HG03280 (cell line): ENCODE measurements at regions not wholly inside any gene's neighbourhood (a gene's known extent, or its start where the extent isn't known, plus 50 kb on each side); places are given as distances from the start of the nearest gene placed in this dataset.
"Not testable (repeated sequence)": the region's sequence is repeated elsewhere in the genome, so short reads cannot be mapped to it uniquely, and the experiment has no call there.

Experiments used
- ATAC-seq: cut with Tn5 transposase; IDR thresholded peaks from one replicate; pipeline ENCODE4 v1.9.1; 2021; ENCODE audit warnings: mild to moderate bottlenecking, moderate library complexity; ENCODE audit not compliant: unreplicated experiment

GRCh38 chr14:71551291-71551950 is 380.8 kb upstream of the RGS6 start:
- ATAC-seq: no peak

GRCh38 chr14:71552809-71553208 is 379.4 kb upstream of the RGS6 start:
- no peak for ATAC-seq

- no peak for ATAC-seq
Measured at GRCh38 chr14:71553779-71554178, 378.4 kb upstream of the RGS6 start.

DNA sequence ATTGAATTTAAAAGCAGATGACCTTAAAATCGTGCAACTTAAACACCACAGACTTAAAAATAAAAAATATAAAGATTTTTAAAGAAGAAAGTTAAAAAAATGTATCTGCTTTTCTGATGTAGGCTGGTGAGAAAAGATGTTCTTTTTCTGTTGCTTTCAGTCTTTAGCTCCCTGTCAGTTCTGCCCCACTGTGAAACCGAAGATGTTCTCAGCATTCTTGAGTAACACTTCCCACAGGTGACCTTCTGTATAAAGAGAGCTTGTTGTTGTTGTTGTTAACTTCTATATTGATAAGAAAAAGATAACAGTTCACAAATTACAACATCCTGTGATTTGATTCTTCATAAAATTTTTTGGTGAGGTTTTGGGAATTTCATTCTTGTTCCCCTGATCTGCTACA is 377.9 kb upstream of the RGS6 start:
- ATAC-seq: peak; percentile 37

DNA sequence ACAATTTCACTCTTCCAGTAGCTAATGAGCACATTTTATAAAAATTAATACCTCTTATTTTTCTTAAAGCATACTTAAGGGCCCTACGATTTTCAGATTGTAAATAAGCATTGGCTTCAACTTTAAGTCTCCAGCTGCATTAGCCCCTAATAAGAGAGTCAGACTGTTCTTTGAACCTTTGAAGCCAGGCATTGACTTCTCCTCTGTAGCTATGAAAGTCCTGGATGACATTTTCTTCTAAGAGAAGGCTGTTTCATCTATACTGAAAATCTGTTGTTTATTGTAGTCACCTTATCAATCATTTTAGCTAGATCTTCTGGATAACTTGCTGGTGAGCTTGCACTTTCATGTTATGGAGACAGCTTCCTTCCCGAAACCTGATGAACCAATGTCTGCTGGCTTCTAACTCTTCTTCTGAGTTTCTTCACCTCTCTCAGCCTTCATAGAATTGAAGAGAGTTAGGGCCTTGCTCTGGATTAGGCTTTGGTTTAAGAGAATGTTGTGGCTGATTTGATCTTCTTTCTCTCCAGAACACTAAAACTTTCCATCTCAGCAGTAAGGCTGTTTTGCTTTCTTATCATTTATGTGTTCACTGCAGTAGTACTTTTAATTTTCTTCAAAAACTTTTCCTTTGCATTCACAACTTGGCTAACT is 377.1 kb upstream of the RGS6 start:
- peak; percentile 16 for ATAC-seq

DNA sequence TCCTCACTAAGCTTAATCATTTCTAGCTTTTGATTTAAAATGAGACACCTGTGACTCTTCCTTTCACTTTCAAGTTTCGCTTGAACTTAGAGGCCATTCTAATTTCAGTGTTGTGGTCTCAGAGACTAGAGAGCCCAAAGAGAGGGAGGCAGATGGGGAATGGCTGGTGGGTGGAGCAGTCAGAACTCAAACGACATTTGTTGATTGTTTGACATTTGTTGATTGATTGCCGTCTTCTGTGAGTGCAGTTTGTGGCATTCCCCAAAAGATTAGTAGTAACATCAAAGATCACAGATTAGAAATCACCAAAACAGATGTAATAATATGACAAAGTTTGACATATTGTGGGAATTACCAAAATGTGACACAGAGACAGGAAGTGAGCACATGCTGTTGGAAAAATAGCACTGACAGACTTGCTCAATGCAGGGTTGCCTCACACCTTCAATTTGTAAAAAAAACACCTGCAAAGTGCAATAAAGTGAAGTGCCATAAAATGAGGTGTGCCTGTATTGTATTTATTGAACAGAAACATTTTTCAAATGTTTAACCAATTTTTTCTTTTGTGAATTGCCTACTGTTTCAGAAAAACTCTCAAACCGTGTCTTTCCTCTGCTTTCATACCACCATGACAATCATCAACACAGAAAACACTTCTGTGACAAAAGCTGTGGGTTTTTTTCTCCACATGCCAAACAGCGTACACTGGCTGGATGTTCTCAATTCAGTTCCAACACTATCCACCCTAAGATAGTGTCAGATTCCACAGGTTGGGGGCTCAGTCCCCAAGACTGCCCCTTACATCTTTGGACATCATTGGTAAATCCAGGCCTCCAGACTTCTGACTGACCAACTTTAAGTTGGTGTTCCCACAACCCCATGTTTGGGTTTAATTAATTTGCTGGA is 376.3 kb upstream of the RGS6 start:
- peak; percentile 89 for ATAC-seq

GRCh38 chr14:71556730-71557129 is 375.5 kb upstream of the RGS6 start:
- ATAC-seq: no peak

- no peak for ATAC-seq
Measured at GRCh38 chr14:71557351-71557750, 374.9 kb upstream of the RGS6 start.

DNA sequence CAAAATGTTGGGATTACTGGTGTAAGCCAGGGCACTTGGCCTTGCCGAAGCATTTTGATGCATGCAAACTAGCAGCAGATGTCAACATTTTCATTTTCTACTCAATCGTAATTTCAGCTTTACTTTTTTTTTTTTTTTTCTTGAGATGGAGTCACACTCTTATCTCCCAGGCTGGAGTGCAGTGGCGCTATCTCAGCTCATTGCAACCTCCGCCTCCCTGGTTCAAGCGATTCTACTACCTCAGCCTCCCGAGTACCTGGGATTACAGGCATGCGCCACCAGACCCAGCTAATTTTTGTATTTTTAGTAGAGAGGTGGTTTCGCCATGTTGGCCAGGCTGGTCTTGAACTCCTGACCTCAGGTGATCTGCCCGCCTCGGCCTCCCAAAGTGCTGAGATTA is 373.3 kb upstream of the RGS6 start:
- not testable (repeated sequence) for ATAC-seq

GRCh38 chr14:71560751-71561150 is 371.5 kb upstream of the RGS6 start:
- no peak for ATAC-seq

- peak; percentile 59 for ATAC-seq
Measured at GRCh38 chr14:71563492-71564153, 368.6 kb upstream of the RGS6 start.

DNA sequence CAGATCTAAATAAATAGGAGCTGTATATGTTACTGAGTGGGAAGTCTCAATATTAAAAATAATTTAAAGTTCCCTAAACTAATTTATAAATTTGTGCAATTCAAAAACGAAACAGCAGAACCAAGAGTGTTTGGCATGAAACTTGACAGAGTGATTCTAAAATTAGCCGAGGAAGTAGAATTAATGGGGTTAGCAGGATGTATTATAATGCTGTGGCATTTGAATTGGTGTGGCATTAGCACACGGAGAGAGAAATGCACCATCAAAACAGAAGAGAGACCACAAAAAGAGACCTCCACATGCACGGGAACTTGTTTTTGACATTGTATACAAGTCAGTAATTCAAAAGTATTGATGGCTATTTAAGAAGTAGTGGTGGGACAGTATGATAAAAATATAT is 366.0 kb upstream of the RGS6 start:
- ATAC-seq: peak; percentile 62

- ATAC-seq: not testable (repeated sequence)
Measured at GRCh38 chr14:71567499-71568133, 364.6 kb upstream of the RGS6 start.

GRCh38 chr14:71574976-71575375 is 357.3 kb upstream of the RGS6 start:
- no peak for ATAC-seq

DNA sequence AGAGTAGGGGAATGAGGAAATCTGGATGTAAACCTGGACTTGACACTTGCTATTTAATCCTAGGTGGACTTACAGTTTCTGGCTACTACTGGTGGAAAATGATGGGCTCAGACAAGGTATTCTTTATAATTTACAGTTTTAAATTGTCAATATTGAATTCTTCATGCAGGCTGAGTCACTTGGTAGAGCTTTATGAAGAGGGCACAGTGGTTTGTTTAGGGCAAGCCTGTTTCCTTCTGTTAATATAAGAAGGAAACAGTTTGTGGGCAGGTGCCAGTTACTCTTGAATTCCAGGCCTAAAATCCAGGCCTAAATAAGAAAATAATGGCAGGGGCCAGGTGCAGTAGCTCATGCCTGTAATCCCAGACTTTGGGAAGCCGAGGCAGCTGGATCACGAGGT is 355.8 kb upstream of the RGS6 start:
- no peak for ATAC-seq

DNA sequence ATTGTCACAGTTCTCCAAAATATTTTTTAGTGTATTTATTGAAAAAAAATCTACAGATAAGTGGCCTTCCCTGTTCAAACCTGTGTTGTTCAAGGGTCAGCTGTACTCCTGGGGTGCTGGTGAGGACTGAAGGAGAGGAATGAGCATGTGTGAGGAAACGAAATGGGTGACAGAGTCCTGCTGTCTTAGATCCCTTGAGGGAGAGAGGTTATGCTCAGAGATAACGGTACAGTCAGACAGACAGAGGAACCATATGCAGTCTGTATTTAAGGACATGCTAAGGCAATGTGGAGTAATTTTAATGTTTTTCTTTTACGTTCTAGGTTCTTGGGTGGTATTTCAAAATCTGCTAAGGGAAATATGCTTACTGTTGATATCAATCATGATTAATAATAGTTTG is 352.9 kb upstream of the RGS6 start:
- no peak for ATAC-seq

DNA sequence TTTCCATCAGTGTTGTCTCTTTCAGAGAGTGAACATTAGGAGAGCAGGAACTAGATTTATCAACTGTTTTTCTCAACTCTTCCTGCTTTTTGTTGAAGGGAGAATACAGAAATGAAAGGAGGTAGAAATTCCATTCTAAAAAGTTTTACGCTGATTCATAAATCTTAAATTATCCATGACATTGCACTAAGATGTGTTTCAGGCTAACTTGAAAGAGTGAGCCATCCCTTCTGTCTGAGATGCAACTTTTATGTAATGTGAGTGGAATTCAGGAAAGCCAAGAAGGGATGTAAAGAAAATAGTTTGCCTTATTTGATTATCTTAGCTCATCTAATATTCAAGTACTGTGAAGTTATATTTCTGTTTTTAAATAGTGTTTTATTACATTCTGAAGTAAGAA is 349.5 kb upstream of the RGS6 start:
- no peak for ATAC-seq

DNA sequence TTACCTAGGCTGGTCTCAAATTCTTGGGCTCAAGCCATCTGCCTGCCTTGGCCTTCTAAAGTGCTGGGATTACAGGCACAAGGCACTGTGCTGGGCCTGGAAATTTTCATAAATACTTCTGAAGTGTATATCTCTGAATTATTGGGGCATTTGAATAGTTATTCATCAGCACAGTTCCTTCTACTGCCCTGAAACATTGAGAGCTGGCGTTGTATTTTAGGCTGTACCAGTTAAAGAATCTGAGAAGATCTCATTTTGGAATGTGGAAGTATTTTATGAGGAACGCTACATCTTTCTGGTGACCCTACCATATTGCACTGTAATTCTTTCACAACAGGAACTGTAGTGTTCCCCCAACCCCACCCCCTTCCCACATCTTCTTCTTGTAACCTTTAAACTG is 349.0 kb upstream of the RGS6 start:
- no peak for ATAC-seq

GRCh38 chr14:71583705-71584104 is 348.5 kb upstream of the RGS6 start:
- no peak for ATAC-seq

GRCh38 chr14:71585361-71585760 is 346.9 kb upstream of the RGS6 start:
- no peak for ATAC-seq
